ENCODE measurements at regions not wholly inside any gene's neighbourhood (a gene's known extent, or its start where the extent isn't known, plus 50 kb on each side); places are given as distances from the start of the nearest gene placed in this dataset.
A peak's percentile ranks its signal among the peaks of the same experiment; 100 is the strongest.

DNA sequence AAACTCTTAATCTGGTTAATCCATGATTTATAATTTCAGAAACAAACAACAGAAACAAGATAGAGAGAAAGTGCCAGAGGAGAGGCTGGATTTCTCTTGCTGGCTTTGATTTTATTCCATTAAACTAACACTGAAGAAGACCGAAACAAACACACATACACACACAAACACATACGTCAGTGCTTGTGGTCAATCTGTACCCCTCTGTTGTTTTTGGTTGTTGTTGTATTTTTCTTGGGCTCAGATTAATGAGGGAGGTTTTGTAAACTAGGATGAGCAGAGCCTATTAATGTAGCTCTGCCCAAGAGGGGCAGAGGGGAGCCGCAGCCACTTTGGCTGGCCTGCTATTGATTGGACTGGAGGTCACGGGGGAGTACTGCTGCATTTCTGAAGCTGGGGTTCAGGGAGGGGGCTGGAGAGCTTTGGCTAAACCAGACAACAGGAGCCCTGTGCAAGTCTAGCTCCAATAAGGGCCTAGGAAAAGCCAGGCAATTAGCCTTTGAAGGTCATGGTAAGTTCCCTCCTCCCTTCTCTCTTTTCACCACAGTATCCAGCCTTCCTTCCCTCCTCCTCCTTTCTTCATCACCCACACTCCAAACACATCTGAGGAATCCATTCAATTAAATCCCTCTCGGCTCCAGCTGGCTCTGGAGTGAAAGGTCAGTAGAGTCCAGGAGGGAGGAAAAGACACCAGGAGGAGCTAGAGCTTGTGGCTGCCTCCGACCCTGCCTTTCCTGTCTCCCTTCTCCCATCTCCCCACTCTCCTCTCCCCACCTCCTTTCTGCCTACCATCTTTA, 344.1 kb upstream of the LMO3 start:
- intact Hi-C loops (cut with DNase I, micrococcal nuclease): no loop called here
- DNase-seq: no peak
- no peak for ATAC-seq

DNA sequence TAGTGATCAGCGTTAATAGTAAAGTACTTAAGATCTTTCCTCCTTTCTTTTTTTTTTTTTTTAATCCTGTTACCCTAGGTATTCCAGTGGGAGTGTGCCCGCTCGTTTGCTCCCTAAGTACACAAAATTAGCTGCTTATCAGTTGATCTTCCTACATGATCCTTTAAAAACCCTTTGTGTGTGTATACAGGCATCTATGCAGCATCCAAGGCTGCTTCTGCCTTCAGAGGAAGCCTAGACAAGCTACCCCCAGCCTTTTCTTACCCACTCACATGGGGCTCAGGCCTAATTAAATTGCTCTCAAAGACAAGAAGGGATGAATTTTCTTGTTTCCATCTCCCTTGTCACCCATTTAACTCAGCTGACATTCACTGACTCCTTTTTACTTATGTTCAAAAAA, 343.4 kb upstream of the LMO3 start:
- no peak for DNase-seq
- no peak for ATAC-seq
- intact Hi-C loops (cut with DNase I, micrococcal nuclease): no loop called here

DNA sequence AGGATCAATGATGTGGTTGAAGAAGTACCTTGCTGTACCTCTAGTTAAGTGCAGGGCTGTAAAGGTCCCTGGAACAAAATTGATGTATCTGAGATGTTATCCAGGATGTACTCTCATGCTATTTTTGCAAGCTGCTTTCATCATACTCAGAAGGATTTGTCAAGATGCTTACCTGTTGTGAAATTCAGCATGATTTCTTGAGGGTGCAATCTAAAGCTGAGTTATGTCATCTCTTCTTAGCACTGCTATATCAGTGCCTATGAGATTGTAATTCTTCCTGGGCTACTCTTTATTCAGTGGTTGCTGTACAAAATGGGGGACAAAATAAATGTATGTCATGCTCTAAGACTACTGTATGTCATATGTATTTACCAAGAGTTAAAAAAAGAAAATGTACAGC, 340.7 kb upstream of the LMO3 start:
- ATAC-seq (no peak), DNase-seq (no peak)
- intact Hi-C loops (cut with DNase I, micrococcal nuclease): no loop called here

DNA sequence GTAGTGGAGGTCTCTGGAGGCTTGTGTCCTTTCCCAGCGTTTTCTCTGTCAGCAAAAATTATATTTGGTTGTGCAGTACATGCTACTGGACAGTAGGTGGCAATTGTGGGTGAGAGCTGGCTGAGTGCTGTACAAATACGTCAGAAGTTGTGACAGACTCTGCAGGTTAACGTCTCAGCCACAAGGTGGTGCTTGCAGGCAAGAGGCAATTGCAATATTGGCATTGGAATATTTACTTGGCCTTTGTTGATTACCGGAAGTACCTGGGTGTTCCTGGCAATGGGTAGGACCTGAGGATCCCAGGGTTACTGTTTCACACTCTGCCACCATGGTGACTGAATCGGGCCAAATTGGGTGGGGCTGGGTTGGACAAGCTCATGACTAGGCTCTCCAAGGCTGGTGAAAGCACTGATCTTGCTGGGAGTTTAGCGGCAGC, 333.9 kb upstream of the LMO3 start:
- DNase-seq: peak; percentile 34 to 64
- ATAC-seq: peak; percentile 98
- intact Hi-C loops (cut with DNase I, micrococcal nuclease): no loop called here

DNA sequence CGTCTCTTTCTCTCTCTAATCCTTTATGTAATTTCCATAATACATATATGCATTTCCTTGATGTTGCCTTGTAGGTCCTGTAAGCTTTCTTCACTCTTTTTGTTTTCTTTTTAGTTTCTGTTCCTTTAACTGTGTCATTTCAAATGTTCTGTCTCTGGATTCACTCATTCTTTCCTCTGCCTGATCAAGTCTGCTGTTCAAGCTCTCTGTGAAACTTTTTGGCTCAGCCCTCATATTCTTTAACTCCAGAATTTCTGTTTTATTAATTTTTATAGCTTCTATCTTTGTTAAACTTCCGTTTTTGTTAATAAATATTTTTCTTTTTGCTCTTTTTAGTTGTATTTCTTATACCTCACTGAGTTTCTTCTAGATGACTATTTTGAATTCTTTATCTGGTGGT, 321.3 kb upstream of the LMO3 start:
- ATAC-seq (no peak), DNase-seq (no peak)
- intact Hi-C loops (cut with DNase I, micrococcal nuclease): no loop called here

DNA sequence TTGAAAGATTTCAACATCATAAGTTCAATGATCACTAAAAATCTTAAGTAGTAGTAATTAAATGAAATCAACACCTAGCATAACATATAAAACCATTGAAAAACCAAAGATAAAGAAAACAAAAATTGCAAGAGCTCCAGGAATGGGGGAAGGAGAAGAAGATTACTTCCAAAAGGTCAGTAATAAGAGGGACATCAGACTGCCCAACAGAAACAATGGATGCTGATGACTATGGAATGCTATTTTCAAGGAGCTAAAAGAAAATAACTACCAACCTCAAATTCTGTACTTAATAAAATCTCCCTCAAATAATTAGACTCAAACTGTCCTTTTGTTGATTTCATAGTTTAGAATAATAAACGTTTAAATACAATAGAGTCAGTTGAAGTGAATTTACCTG, 314.5 kb upstream of the LMO3 start:
- DNase-seq: no peak
- intact Hi-C loops (cut with DNase I, micrococcal nuclease): no loop called here
- no peak for ATAC-seq

DNA sequence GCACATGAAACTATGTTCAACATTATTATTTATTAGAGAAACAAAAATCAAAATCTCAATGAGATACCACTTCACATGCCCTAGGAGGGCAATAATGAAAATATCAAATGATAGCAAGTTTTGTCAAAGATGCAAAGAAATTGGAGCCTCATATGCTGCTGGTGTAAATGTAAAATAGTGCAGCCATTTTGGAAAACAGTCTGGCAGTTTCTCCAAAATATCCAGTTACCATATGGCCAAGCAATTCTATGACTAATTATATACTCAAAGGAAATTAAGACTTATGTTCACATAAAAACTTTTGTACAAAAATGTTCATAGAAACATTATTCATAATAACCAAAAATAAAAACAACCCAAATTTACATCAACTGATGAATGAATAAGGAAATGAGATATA, 313.6 kb upstream of the LMO3 start:
- intact Hi-C loops (cut with DNase I, micrococcal nuclease): no loop called here
- DNase-seq: no peak
- ATAC-seq: no peak

DNA sequence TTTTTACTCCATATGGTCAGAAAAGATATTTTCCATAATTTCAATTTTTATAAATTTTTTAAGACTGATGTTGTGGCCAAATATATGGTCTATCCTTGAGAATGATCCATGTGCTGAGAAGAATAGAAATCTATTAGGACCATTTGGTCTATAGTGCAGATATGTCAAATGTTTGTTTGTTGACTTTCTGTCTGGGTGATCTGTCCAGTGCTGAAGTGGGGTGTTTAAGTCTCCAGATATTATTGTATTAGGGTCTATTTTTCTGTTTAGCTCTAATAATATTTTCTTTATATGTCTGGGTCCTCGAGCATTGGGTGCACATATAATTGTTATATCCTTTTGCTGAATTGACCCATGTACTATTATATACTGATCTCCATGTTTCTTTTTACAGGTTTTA, 308.9 kb upstream of the LMO3 start:
- intact Hi-C loops (cut with DNase I, micrococcal nuclease): no loop called here
- ATAC-seq (no peak), DNase-seq (no peak)

DNA sequence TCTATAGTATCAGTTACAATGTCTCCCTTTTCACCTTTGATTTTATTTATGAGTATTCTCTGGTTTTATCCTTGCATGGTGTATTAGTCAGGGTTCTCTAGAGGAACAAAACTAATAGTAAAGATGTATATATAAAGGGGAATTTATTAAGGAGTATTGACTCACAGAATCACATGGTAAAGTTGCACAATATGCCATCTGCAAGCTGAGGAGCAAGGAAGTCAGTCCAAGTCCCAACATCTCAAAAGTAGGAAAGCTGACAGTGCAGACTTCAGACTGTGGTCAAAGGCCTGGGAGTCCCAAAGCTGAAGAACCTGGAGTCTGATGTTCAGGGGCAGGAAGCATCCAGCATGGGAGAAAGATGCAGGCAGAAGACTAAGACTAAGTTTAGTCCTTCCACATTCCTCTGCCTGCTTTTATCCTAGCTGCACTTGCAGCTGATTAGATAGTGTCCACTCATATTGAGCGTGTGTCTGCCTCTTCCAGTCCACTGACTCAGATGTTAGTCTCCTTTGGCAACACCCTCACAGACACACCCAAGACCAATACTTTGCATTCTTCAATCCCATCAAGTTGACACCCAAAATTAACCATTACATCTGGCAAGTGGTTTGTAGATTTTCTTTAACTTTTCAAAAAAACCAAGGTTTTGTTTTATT, 308.0 kb upstream of the LMO3 start:
- no peak for DNase-seq
- intact Hi-C loops (cut with DNase I, micrococcal nuclease): no loop called here
- ATAC-seq: no peak

DNA sequence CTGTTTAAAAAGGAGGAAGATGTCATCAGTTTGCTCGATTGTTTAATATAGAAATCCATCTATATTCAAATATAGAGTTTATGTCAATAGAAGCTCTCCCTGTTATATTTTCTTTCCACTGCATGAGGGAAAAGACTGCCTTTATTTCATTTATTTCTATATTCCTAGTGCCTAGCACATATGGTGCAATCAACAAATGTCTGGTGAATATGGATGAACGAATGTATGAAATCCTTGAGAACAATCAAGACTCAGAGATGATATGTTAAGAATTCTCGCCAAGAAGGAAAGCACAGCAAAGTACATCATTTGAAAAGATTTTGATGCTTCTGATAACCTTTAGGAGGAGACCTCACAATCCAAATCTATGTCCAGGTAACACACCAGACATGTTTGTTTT, 296.0 kb upstream of the LMO3 start:
- intact Hi-C loops (cut with DNase I, micrococcal nuclease): no loop called here
- ATAC-seq (no peak), DNase-seq (no peak)

DNA sequence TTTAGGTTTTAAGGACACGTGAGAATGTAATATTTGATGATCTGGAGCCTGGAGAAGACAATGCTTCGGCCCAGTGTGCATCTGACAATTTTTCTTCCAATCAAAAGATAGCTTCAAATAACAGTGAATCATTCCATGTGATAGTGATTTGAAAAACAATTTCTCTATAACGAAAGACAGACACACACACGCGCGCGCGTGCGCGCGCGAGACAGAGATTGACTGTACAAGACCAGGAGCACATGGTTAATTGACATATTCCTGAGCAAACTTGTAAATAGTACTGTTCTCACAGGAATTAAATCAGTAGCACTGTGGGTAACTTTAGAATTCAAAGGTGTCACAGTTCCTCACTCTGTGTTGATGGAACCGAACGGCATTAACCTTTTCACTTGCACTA, 287.5 kb upstream of the LMO3 start:
- DNase-seq (no peak), ATAC-seq (no peak)
- intact Hi-C loops (cut with DNase I, micrococcal nuclease): no loop called here

DNA sequence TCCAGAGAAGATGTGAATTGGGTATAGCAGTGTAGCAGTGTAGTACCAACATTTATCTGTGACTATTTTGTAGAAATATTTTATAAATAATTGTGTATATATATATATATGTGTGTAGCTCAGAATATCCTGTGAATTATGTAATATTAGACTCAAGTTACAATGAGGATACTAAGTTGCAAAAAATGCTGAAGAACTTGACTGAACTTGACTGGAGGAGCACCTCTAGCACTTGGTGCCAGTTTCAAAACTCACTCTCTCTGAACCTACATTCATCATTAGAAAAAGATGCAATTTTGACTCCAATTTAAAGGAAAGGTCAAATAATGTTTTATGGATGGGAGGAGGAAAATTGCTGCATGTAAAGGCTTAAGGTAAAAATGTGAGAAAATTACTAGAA, 285.7 kb upstream of the LMO3 start:
- intact Hi-C loops (cut with DNase I, micrococcal nuclease): no loop called here
- no peak for ATAC-seq
- no peak for DNase-seq

DNA sequence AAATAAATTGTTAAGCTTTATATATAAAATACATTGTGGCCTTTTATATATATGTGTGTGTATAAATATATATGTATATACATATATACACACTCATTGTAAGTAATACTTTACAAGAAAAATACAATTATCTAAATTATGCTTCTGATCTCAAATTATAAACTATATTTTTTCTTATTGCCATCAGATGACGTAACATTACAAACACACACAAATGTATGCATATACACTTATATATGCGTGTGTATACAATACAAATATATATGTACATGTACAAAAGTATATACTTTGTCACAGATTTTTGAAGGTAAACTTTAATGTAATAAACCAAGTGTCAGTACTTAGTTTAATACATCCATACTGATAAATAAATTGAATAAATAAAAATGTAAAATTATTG, 278.9 kb upstream of the LMO3 start:
- intact Hi-C loops (cut with DNase I, micrococcal nuclease): no loop called here
- ATAC-seq (no peak), DNase-seq (no peak)

DNA sequence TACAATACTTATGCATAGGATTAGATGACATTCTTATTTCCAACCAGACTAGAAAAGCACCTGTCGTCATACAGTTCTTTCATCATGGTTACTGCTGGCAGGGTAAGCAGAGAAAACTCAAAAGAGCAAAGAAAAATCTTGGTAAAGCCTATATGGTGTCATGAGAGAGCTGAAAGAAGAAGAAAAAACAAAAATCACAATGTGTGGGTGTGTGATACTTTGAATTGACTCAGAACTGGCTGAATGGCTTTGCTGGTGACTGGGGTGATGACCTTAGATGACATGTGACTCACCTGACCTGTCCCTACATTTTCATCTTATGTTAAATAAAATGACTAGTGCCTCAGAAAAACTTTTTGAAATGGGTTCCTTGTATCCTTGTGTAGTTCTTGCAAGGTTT, 278.1 kb upstream of the LMO3 start:
- ATAC-seq (no peak), DNase-seq (no peak)
- intact Hi-C loops (cut with DNase I, micrococcal nuclease): no loop called here

DNA sequence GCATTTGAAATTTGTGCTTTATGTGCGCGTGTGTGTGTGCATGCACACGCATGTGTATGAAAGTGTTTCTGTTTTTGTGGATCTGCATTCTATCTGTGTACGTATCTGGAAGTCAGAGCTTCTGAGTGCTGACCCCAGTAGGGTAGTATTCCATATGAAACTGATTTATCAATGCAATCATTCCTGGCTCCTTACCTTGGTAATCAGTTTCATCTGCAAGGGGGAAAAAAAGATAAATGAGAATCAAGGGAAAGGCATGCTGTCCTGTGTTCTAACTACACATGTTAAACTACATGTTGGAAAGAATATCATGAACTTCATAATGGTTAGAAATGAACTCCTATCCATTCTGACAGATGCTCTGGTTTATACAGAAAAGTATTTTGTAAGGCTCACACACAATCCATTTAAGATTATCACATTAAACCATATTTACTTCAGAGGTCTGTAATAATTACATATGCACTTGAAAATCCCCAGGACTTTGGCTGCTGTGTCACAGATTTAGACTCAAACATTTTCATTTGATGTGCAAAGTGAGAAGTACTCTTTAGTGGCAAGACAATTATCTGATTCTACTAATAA, 276.1 kb upstream of the LMO3 start:
- ATAC-seq: no peak
- intact Hi-C loops (cut with DNase I, micrococcal nuclease): no loop called here
- DNase-seq: no peak

DNA sequence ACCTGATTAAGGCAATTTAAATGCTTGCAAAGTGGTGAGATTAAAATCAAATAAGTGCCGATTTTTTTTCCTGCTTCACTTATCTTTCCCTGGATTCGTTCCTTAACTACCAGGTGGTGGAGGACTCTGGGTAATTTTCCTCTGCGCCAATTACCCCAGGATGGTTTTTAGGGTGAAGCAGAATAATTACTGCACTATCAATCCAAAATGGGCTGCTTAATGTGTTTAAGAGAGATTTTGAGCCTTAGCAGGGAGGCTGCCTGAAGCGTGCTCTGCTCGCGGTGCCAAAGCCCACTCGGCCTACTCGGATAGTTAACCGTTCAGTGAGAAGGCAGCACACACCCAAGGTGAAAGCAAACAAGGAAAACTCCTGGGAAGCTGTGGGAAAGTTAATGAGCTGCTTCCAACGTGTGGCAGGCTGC, 274.9 kb upstream of the LMO3 start:
- ATAC-seq: peak; percentile 97
- intact Hi-C loops (cut with DNase I, micrococcal nuclease): no loop called here
- peak; percentile 36 to 41 for DNase-seq

DNA sequence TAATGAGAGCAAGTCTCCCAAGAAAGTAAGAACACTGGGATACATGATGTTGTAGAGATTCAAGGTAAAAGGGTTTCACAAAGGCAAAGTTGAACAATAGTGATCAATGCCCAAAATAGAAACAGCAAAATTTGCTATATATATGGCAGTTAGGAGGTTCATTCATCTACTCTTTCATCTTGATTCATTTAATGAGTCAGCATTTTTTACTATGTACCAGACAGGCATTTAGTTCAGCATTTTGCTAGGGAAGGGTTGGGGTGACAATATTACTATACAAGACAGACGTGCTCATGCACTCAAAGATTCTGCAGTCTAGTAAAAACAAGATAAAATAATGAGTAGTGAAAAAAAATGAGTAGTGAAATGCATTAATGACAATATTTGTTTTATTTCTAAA, 264.9 kb upstream of the LMO3 start:
- DNase-seq (no peak), ATAC-seq (no peak)
- intact Hi-C loops (cut with DNase I, micrococcal nuclease): no loop called here

DNA sequence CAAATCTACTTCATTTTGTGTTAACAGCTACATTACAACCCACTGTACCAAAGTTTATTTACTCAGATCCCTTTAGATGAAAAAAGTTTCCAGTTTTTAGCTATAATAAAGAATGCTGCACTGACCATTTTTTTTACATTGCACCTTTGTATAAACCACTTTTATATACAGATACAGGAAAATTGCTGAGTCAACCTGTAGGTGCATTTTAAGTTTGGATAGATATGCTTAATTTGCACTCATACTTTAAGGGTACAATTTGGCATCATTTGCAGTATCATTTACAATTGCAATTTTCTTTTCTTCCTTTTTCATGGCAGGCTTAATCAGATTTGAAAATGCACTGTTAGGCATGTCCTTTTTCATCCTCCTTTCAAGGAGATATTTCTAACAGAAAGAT, 257.8 kb upstream of the LMO3 start:
- no peak for ATAC-seq
- intact Hi-C loops (cut with DNase I, micrococcal nuclease): no loop called here
- DNase-seq: no peak

DNA sequence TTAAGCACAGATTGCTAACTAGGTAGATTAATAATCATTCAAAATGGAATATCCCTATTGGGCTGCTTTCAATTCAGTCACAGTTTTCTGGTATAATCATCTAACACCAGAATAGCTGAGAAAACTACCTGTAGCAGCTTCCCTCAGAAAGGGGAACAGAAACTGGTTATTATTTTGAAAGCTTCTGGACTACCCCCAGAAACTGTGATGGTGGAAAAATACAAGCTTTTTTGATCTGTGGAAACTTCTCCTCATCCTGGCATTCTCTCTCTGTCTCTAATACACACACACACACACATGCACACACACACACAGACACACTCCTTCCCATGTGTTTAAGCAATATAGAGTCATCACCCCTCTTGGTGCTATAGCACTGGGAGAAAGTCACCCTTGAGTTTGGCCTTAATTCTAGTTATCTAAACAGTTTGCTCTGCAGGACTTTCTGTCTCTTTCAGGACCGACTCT, 251.5 kb upstream of the LMO3 start:
- intact Hi-C loops (cut with DNase I, micrococcal nuclease): no loop called here
- ATAC-seq: no peak
- no peak for DNase-seq

DNA sequence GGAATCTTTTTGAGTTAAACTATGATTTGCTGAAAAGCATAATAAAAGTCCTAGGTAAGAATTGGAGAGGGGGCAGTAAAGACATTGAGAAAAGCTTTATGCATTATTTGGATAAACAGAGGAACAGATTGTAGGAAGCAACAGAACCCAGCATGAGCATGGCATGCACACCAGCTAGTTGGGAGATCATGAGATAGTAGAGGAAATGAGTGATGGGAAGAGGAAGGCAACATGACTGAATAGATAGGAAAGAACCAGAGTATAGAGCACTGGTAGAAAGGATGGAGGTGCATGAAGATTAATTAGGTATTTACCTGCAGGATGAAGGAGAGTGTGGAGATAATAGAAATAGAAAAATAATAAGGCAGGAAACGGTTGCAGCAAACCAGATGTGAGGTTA, 248.5 kb upstream of the LMO3 start:
- ATAC-seq: no peak
- DNase-seq: no peak
- intact Hi-C loops (cut with DNase I, micrococcal nuclease): no loop called here
